PC-3 (cell line): ENCODE measurements at regions not wholly inside any gene's neighbourhood (a gene's known extent, or its start where the extent isn't known, plus 50 kb on each side); places are given as distances from the start of the nearest gene placed in this dataset.

Experiments used
- EZH2 ChIP-seq: fragments of 300-600 bp; sonication (generic); IDR thresholded peaks from one replicate; pipeline ENCODE4 v1.6.1; 2017; ENCODE audit warnings: antibody characterized with exemption, mild to moderate bottlenecking, low read length; ENCODE audit not compliant: unreplicated experiment
- EZH2phosphoT487 ChIP-seq: fragments of 300-600 bp; sonication (generic); IDR thresholded peaks from 2 replicates; pipeline ENCODE4 v1.6.1; 2018; ENCODE audit warnings: mild to moderate bottlenecking, antibody characterized with exemption, low read length, borderline replicate concordance
- TF ChIP-seq, protein P1 (sequence below): fragments of 300-600 bp; sonication (generic); conservative IDR thresholded peaks from 2 replicates; pipeline ENCODE4 v1.5.1; 2017; ENCODE audit warnings: antibody characterized with exemption, low read depth, mild to moderate bottlenecking, low read length

DNA sequence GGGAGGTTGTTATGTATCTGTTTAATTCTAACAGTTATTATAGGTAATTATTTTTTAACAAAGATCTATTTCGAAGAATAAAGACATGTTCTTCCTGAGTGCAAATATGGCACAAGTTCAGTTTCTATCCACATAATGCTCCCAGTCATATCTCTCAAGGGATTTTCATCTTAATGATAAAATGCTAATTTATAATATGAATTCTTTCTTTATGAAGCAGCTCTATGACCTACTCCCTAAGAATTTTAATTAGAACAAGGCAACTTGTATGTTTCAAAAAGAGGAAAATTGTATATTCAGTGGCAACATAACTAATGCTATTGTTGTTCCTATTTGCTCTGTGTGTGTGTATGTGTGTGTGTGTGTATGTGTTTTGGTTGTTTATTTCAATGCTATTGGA lies 1222.1 kb upstream of the NCAM2 start:
- TF ChIP-seq, protein P1, sequence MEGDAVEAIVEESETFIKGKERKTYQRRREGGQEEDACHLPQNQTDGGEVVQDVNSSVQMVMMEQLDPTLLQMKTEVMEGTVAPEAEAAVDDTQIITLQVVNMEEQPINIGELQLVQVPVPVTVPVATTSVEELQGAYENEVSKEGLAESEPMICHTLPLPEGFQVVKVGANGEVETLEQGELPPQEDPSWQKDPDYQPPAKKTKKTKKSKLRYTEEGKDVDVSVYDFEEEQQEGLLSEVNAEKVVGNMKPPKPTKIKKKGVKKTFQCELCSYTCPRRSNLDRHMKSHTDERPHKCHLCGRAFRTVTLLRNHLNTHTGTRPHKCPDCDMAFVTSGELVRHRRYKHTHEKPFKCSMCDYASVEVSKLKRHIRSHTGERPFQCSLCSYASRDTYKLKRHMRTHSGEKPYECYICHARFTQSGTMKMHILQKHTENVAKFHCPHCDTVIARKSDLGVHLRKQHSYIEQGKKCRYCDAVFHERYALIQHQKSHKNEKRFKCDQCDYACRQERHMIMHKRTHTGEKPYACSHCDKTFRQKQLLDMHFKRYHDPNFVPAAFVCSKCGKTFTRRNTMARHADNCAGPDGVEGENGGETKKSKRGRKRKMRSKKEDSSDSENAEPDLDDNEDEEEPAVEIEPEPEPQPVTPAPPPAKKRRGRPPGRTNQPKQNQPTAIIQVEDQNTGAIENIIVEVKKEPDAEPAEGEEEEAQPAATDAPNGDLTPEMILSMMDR: no peak
- TF ChIP-seq EZH2phosphoT487: no peak
- no peak for TF ChIP-seq EZH2
